ENCODE measurements at regions not wholly inside any gene's neighbourhood (a gene's known extent, or its start where the extent isn't known, plus 50 kb on each side); places are given as distances from the start of the nearest gene placed in this dataset.
"Not testable (repeated sequence)": the region's sequence is repeated elsewhere in the genome, so short reads cannot be mapped to it uniquely, and the experiment has no call there.

- DNase-seq: no peak
These were observed 56.5 kb downstream of the KCTD12 start for GRCh38 chr13:76829572-76830327.

- DNase-seq: no peak
These were observed 57.9 kb downstream of the KCTD12 start for GRCh38 chr13:76828316-76828741.

- no peak for DNase-seq
These were observed 59.7 kb downstream of the KCTD12 start for GRCh38 chr13:76826527-76826926.

GRCh38 chr13:76825430-76825829 lies 60.8 kb downstream of the KCTD12 start:
- no peak for DNase-seq

- no peak for DNase-seq
These were observed 62.2 kb downstream of the KCTD12 start for GRCh38 chr13:76823969-76824368.

- no peak for DNase-seq
These were observed 63.4 kb downstream of the KCTD12 start for GRCh38 chr13:76822698-76823267.

- DNase-seq: not testable (repeated sequence)
These were observed 65.0 kb downstream of the KCTD12 start for GRCh38 chr13:76821222-76821621.

- no peak for DNase-seq
These were observed 65.4 kb downstream of the KCTD12 start for GRCh38 chr13:76820759-76821158.

GRCh38 chr13:76816394-76816793 lies 69.8 kb downstream of the KCTD12 start:
- DNase-seq: peak; percentile 18 to 27

- no peak for DNase-seq
These were observed 70.9 kb downstream of the KCTD12 start for GRCh38 chr13:76815344-76815743.

- no peak for DNase-seq
These were observed 72.3 kb downstream of the KCTD12 start for GRCh38 chr13:76813891-76814290.

- DNase-seq: peak; percentile 27 to 42
These were observed 73.1 kb downstream of the KCTD12 start for GRCh38 chr13:76813000-76813691.

GRCh38 chr13:76812206-76812897 lies 73.9 kb downstream of the KCTD12 start:
- peak; percentile 57 to 75 for DNase-seq

- no peak for DNase-seq
These were observed 76.8 kb downstream of the KCTD12 start for GRCh38 chr13:76809389-76809788.

GRCh38 chr13:76808927-76809326 lies 77.3 kb downstream of the KCTD12 start:
- no peak for DNase-seq

- no peak for DNase-seq
These were observed 81.4 kb downstream of the KCTD12 start for GRCh38 chr13:76804801-76805200.

GRCh38 chr13:76803831-76804230 lies 82.4 kb downstream of the KCTD12 start:
- DNase-seq: no peak

- DNase-seq: no peak
These were observed 85.3 kb downstream of the KCTD12 start for GRCh38 chr13:76800943-76801342.

GRCh38 chr13:76799696-76800095 lies 86.5 kb downstream of the KCTD12 start:
- no peak for DNase-seq

- no peak for DNase-seq
These were observed 88.2 kb downstream of the KCTD12 start for GRCh38 chr13:76798037-76798436.

GRCh38 chr13:76797361-76797760 lies 88.8 kb downstream of the KCTD12 start:
- no peak for DNase-seq

- no peak for DNase-seq
These were observed 89.4 kb downstream of the KCTD12 start for GRCh38 chr13:76796851-76797250.

Data from cerebellar nuclear complex (tissue), 1 donor.